Adrenal gland (tissue), 5 donors: ENCODE measurements at regions not wholly inside any gene's neighbourhood (a gene's known extent, or its start where the extent isn't known, plus 50 kb on each side); places are given as distances from the start of the nearest gene placed in this dataset.

Experiments
- CTCF ChIP-seq, 6 experiments: fragments of 450-650 bp in 4 of 6; fragments of 200-600 bp in 2 of 6; sonication (generic) in 1 of 6; IDR thresholded peaks; 1 replicate in 5 of 6; 2 replicates in 1 of 6; pipeline versions ENCODE4 v1.5.1 to v1.8.0; 2016 to 2021; ENCODE audit warnings: antibody characterized with exemption in 6 of 6, mild to moderate bottlenecking in 2 of 6, moderate library complexity in 1 of 6
- POLR2A ChIP-seq, 2 donors: fragments of 450-650 bp; IDR thresholded peaks; one replicate each; pipeline ENCODE4 v1.6.1; 2017; ENCODE audit warnings: antibody characterized with exemption in 2 of 2, mild to moderate bottlenecking in 2 of 2, moderate library complexity in 1 of 2
- donor health status: DM: no; HTN: no; CAD: no.

- TF ChIP-seq CTCF (IDR thresholded peaks at IDR 0.05) = no peak
- no peak for TF ChIP-seq POLR2A (IDR thresholded peaks at IDR 0.05)
These were observed 62.9 kb upstream of the VKORC1L1 start for GRCh38 chr7:65809982-65810288.
